Lung microvascular endothelial cell (primary cell): ENCODE measurements at regions not wholly inside any gene's neighbourhood (a gene's known extent, or its start where the extent isn't known, plus 50 kb on each side); places are given as distances from the start of the nearest gene placed in this dataset.
"Not testable (repeated sequence)": the region's sequence is repeated elsewhere in the genome, so short reads cannot be mapped to it uniquely, and the experiment has no call there.

Source experiments
- DNase-seq, 2 donors: peaks; one replicate each; pipeline versions ENCODE4 v3.0.0 to v3.0.0-alpha.2; 2010; ENCODE audit warnings: low read depth in 2 of 2

DNA sequence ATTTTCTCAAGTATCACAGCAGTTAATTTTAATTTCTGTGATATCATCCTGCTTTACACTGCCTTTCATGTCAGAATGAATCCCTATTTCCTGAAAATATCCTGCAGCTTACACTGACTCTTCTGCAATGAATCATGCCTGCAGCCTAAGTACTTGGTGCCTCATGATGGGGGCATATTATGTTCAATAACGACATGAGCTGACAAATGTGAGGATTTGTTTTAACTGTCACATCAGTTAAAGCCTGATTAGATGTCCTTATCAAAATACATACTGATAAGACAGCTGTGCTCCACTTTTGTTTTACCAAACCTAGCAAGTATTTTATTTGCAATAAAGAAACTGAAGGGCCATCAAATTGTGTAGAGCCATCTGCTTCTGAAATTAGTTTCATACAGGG is 359.9 kb upstream of the AGA start:
- no peak for DNase-seq

- DNase-seq = no peak
Measured at GRCh38 chr4:177802661-177803060, 360.4 kb upstream of the AGA start.

GRCh38 chr4:177803151-177803550 is 360.9 kb upstream of the AGA start:
- no peak for DNase-seq

- no peak for DNase-seq
Measured at GRCh38 chr4:177809791-177810190, 367.6 kb upstream of the AGA start.

DNA sequence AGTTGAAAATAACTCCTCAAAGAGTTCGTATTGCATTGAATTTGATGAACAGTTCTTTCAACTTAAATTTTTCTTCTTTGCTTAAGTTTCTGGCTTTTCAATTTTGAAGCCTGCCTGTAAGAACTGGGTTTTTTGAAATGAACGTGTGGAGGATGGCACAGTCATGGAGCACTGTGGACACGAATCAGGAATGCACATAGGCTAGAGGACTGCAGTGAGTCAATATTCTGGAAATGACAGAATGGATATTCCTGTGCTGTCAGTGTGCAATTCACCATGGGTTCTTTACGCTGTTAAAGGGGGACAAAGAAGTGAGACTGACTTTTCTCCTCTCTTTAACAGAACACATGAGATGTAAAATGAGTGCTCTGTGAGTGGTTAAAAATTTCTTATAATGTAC is 368.0 kb upstream of the AGA start:
- no peak for DNase-seq

DNA sequence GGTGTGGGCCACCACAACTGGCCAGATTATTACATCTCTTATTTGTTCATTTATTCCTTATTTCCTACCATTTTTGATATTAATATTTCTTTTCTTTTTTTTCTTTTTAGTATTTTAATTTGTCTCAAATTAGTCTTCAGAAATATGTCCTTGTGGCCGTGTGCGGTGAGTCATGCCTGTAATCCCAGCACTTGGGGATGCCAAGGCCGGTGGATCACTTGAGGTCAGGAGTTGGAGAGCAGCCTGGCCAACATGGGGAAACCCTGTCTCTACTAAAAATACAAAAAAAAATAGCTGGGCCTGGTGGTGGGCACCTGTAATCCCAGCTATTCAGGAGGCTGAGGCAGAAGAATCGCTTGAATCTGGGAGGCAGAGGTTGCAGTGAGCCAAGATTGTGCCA is 376.2 kb upstream of the AGA start:
- not testable (repeated sequence) for DNase-seq

DNA sequence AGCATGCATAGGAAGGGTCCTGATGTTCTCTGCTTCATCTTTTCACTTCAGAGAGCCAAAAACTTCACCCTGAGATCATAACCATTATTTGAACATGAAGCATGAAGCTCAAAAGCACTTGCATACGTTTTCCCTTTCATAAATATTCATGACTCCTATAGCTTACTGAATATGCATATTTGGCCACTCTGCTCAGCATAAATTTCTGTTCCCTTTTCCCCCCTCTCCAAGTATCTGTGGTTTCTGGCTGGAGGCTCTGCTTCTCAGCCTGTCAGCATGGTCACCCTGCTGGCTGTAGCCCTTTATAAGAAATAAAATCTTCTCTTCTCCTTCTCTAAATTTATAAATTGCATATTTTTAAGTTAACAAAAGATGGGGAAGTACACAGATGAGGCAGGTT is 384.7 kb upstream of the AGA start:
- DNase-seq = no peak

- no peak for DNase-seq
Measured at GRCh38 chr4:177841258-177841657, 399.0 kb upstream of the AGA start.

- DNase-seq = no peak
Measured at GRCh38 chr4:177853229-177853628, 411.0 kb upstream of the AGA start.

DNA sequence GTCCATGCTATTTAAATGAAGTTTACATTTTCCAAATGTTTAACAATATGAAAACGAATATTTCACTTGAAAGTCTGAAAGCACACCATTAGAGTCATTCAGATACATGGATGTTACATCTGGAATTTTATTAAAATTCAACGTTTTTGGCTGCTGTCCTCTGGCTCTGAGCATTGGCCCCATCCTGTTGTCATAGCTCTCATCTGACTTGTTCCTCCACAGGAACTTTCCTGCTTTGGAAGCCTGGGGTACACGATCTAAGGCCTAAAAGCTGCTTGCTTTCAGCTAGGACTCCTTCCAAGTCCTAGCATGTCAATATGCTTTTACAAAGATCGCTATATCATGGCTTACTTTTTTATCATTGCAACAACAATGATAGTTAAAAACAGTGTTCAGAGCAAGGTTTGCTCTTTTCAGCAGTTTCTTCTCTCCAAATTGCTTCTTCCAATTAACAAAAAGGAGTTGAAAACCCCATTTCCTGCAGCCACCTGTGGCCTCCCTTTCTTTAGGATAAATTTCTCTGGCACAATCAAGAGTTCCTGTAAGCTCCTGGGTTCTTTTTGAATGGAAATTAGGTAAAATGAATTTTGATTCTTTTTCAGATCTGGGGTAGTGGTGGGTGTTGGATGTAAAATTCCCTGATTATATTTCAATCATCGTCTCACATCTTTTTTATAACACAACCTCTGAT is 413.4 kb upstream of the AGA start:
- DNase-seq = no peak

GRCh38 chr4:177860171-177860570 is 417.9 kb upstream of the AGA start:
- DNase-seq = no peak

GRCh38 chr4:177861551-177862094 is 419.4 kb upstream of the AGA start:
- no peak for DNase-seq

- DNase-seq = no peak
Measured at GRCh38 chr4:177862541-177863176, 420.4 kb upstream of the AGA start.

DNA sequence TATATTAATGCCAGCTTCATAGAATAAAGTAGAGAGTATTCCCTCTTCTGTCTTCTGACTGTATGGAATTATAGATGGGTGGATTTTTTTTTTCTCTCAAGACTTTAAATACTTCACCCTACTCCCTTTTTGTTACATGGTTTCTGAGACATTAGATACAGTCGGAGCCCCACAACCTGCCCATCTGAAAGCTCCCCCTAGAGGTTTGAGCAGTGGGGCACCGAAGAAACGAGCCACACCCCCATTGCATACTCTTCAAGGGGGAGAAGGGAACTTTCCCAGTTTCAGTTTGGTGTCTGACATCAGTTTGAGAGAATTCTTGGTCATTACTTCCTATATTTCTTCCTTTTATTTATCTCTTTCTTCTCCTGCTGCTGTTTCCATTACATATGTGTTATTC is 437.6 kb upstream of the AGA start:
- DNase-seq = no peak

GRCh38 chr4:177895136-177895535 is 452.9 kb upstream of the AGA start:
- no peak for DNase-seq

DNA sequence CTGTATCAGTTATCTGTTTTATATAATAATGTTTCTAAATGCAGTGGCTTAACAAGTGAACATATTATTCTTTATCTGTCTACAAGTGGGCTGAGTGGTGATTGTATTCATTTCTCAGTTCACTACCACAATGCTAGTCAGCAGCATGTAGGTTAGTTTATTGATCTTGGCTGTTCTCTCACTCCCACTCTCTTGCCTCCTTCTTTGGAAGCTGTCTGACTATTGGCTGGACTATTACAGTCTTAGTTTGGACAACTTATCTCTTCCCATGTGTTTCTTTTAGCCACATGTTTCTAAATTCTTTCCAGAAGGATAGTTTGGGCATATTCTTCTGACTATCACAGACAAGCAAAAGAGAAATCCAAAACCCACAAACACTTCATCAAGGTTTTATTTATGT is 459.5 kb upstream of the AGA start:
- DNase-seq = no peak

DNA sequence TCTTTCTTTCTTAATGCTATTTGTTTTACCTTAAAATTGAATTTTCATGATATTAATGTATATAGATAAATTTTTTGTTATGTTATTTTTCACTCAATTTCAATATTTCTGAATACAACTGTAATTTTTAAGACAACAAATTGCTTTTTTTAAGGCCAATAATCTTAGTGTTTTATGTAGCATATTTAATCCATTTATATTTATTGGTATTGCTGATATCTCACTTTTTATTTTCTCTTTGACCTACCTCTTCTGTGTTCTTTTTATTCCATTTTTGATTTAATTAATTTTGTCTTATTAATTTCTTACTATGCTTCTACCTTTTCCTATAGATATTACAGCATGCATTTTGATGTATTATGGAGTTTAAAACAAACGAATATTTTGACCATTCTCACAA is 460.1 kb upstream of the AGA start:
- no peak for DNase-seq

DNA sequence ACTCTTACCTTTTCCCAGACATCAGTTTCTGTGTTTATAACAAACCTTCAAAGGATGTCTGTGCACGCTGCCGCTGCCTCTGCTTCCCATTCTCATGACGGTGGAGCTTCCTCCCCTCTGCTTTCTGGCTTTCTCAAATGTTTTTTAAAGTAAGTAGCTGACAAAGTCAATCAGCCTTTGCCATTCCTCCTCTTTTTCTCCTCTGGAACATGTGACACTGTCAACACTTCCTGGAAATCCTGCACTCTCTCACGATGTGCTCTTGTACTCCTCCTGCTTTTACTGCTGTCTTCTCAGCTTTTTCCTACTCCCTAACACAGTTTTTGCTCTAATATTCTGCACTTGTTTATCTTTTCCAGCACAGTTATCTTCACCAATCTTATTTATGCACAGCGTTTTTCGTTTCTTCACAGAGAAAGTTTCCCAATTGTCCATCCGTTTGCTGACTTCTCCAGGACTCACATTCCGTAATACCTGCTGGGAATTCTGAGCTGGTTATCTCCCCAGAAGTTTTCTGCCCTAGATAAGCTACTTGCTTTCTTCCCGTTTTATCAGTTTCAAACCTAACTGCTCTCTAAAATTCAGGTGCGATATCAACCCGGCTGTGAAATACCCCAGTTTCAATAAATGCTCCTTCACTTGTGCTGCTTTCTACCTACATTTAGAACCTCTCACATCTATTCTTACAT is 465.6 kb upstream of the AGA start:
- DNase-seq = no peak

DNA sequence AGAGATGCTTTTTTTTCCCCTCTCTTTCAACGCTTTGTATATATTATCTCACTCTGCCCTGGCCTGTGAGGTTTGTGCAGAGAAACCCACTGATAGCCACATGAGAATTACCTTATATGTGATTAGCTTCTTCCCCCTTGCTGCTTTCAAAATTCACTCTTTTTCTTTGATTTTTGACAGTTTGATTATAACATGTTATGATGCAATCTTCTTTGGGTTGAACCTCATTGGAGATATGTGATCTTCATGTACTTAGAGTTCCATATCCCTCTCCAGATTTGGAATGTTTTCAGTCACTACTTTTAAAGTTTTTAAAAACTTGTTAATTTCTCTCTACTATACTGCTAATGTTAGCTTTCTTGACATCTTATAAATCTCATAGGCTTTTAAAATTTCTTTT is 479.5 kb upstream of the AGA start:
- no peak for DNase-seq

- no peak for DNase-seq
Measured at GRCh38 chr4:177923888-177924287, 481.7 kb upstream of the AGA start.

DNA sequence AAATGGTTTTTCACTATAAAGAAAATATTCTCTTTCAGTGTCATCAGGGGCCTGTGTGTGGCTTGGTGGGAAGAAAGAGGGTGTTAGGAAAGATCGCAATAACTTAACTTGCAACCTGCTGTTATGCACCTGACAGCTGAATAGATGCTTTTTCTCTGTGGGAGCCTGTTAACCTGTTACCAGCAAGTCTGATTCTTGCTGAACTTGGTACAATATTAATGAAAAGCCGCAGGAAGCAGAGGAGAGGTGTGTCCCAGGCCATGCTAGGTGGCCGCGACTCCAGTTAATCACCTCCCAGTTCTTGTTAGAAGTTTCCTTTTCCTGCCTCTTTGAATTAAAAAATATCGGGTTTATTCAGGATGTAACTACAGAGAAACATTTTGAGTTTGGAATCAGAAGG is 494.8 kb upstream of the AGA start:
- no peak for DNase-seq

- DNase-seq = no peak
Measured at GRCh38 chr4:177938226-177938625, 496.0 kb upstream of the AGA start.

GRCh38 chr4:177945268-177945667 is 503.0 kb upstream of the AGA start:
- DNase-seq = no peak
